Spleen (tissue), 11 donors: ENCODE measurements at regions not wholly inside any gene's neighbourhood (a gene's known extent, or its start where the extent isn't known, plus 50 kb on each side); places are given as distances from the start of the nearest gene placed in this dataset.
A peak's percentile ranks its signal among the peaks of the same experiment; 100 is the strongest.
"Not testable (repeated sequence)": the region's sequence is repeated elsewhere in the genome, so short reads cannot be mapped to it uniquely, and the experiment has no call there.

Experiments
- DNase-seq: peaks from one replicate; pipeline ENCODE4 v3.0.0-alpha.2; 2020
- H3K27ac ChIP-seq, 8 donors: fragments of 200-600 bp; sonication (generic) in 7 of 8; 1 replicate in 4 of 8; 2 replicates in 4 of 8; pipeline versions ENCODE4 v1.5.0 to v1.8.0; 2016 to 2021; ENCODE audit warnings: inconsistent platforms in 4 of 8, mild to moderate bottlenecking in 4 of 8, moderate library complexity in 1 of 8
- H3K27me3 ChIP-seq, 7 donors: fragments of 200-600 bp; sonication (generic) in 6 of 7; replicated peaks in 1 of 7; 1 replicate in 4 of 7; 2 replicates in 3 of 7; pipeline versions ENCODE4 v1.5.0 to v1.8.0; 2016 to 2021; ENCODE audit warnings: inconsistent platforms in 3 of 7, mild to moderate bottlenecking in 1 of 7
- H3K36me3 ChIP-seq, 6 donors: fragments of 200-600 bp; sonication (generic) in 5 of 6; 1 replicate in 4 of 6; 2 replicates in 2 of 6; pipeline versions ENCODE4 v1.5.0 to v1.8.0; 2016 to 2021; ENCODE audit warnings: inconsistent platforms in 2 of 6
- H3K4me1 ChIP-seq, 6 donors: fragments of 200-600 bp; sonication (generic) in 5 of 6; 1 replicate in 3 of 6; 2 replicates in 3 of 6; pipeline versions ENCODE4 v1.5.0 to v1.8.0; 2016 to 2021; ENCODE audit warnings: inconsistent platforms in 3 of 6
- H3K4me3 ChIP-seq, 8 donors: fragments of 200-600 bp; sonication (generic) in 7 of 8; 1 replicate in 4 of 8; 2 replicates in 4 of 8; pipeline versions ENCODE4 v1.5.0 to v1.8.0; 2016 to 2021; ENCODE audit warnings: inconsistent platforms in 4 of 8, mild to moderate bottlenecking in 4 of 8, moderate library complexity in 2 of 8
- H3K9me3 ChIP-seq, 8 donors: fragments of 200-600 bp; sonication (generic) in 7 of 8; 1 replicate in 4 of 8; 2 replicates in 4 of 8; pipeline versions ENCODE4 v1.5.0 to v1.8.0; 2016 to 2021; ENCODE audit warnings: inconsistent platforms in 4 of 8
- CTCF ChIP-seq, 11 experiments: fragments of 200-600 bp in 7 of 11; fragments of 450-650 bp in 4 of 11; sonication (generic) in 4 of 11; IDR thresholded peaks in 8 of 11; conservative IDR thresholded peaks in 3 of 11; 1 replicate in 7 of 11; 2 replicates in 4 of 11; pipeline versions ENCODE4 v1.4.0 to v1.8.0; 2016 to 2021; ENCODE audit warnings: antibody characterized with exemption in 11 of 11, inconsistent platforms in 4 of 11, mild to moderate bottlenecking in 1 of 11
- POLR2A ChIP-seq, 3 donors: fragments of 450-650 bp; IDR thresholded peaks; one replicate each; pipeline ENCODE4 v1.5.1; 2017; ENCODE audit warnings: antibody characterized with exemption in 3 of 3, mild to moderate bottlenecking in 1 of 3
- POLR2AphosphoS5 ChIP-seq, 3 donors: sonication (generic); formaldehyde crosslinking; IDR thresholded peaks; one replicate each; pipeline ENCODE4 v1.5.1; 2017; ENCODE audit warnings: antibody characterized with exemption in 3 of 3
- WGBS, 5 donors: extraction: QIAGEN DNeasy Blood & Tissue Kit in 3 of 5; methylation state at CpG; one replicate each; pipeline versions ENCODE4 v1.1.5 to v1.1.7; 2013 to 2018; 5-methylcytosine and 5-hydroxymethylcytosine counted together
- intact Hi-C: fragments of 100-400 bp; cut with DNase I; formaldehyde crosslinking; loops from one replicate; pipeline ENCODE4 v1.15.0; 2023; ENCODE audit warnings: low total_unique reads
- donor health status: healthy with polysubstance abuse.
- donor health status: DM: no; HTN: no; CAD: no; lungs with moderate emphysema.
- donor health status: DM: no; HTN: no; CAD: no.
- donor health status: Bipolar disorder and iron deficiency.
- donor health status: healthy.
- donor health status: DM: no; HTN: no; CAD: no.
- donor health status: DM: yes; HTN: yes; CAD: no.

DNA sequence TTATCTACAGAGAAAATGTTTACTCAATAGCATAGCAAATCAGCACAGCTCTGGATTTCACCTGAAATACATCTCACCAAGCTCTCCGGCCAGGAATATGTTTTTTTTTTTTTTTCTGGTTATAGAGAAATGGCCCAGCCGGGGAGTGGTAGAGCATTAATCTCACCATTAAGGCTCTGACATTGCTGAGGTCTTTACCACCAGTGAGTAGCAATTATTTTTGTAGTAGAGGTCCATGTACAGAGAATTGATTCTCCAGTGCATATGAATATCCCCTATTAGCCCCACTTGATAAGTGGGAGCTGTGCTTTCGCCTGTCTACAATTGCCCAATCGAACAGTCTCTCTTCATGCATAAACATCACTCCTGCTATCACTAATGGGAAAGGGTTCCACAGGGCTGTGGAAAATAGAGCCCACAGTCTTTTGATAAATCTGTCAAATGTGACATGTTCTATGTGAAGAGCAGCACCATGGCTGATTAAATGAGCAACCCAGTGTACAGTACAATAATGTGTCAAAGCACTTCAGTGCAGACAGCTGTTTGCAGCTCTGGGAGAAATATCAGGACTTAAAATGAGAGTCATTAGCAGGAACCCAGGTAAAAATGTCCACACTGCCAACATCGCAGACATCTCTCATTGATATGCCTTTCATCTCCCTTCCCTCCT, 227.1 kb upstream of the ID4 start:
- TF ChIP-seq POLR2A (IDR thresholded peaks at IDR 0.05) (no peak), CTCF (IDR thresholded peaks at IDR 0.05 in 8 of 11, conservative IDR thresholded peaks at IDR 0.05 in 3 of 11) (no peak), POLR2AphosphoS5 (IDR thresholded peaks at IDR 0.05) (no peak)
- Histone ChIP-seq H3K4me3 (no peak overlapping the region), H3K9me3 (peaks cover 0 to 30% (median 9%) of the 10 kb centered on the region in 8 donors), H3K27me3 (no peaks in the 10 kb centered on the region), H3K4me1 (no peaks in the 10 kb centered on the region), H3K27ac (no peak overlapping the region), H3K36me3 (no peaks in the 10 kb centered on the region)
- intact Hi-C loops: no loop called here
- 83 to 90% (median 88%) methylated on average over 5 of the region's 5 CpGs for WGBS, 5 donors
- DNase-seq: no peak

DNA sequence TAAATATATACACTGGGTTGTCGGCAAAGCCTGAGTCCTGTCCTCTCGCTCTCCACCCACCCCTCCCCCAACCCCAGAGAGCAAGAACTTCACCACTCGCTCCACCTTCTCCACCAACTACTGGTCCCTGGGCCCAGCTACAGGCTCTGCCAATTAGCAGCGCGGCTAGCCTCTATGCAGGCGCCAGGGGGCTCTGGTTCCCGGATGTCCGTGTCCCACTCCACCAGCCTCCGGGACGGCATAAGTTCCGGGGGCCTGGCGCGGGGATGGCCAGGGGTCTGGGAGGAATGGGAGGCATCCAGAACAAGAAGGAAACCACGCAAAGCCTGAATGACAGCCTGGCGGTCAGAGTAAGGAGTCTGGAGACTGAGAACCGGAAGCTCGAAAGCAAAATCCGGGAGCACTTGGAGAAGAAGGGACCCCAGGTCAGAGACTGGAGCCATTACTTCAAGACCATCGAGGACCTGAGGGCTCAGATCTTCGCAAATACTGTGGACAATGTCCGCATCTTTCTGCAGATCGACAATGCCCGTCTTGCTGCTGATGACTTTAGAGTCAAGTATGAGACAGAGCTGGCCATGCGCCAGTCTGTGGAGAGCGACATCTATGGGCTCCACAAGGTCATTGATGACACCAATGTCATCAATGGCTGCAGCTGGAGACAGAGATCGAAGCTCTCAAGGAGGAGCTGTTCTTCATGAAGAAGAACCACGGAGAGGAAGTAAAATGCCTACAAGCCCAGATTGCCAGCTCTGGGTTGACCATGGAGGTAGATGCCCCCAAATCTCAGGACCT, 224.3 kb upstream of the ID4 start:
- DNase-seq: peak; percentile 64
- H3K9me3 ChIP-seq: peaks cover 0 to 44% (median 31%) of the 10 kb centered on the region in 8 donors
- intact Hi-C loops, H3K27me3 ChIP-seq, H3K36me3 ChIP-seq, H3K4me1 ChIP-seq, H3K4me3 ChIP-seq, H3K27ac ChIP-seq: not testable (repeated sequence)
- 90 to 95% (median 94%) methylated on average over 27 of the region's 27 CpGs for WGBS, 5 donors

- H3K9me3 ChIP-seq: peaks cover 0 to 48% (median 34%) of the 10 kb centered on the region in 8 donors
- no peaks in the 10 kb centered on the region for H3K36me3 ChIP-seq
- WGBS, 5 donors: 77 to 93% (median 88%) methylated on average over 4 to 5 of the region's 5 CpGs
- no peaks in the 10 kb centered on the region for H3K27me3 ChIP-seq
- intact Hi-C loops: no loop called here
- H3K4me3 ChIP-seq: no peak overlapping the region
- no peak for DNase-seq
- TF ChIP-seq CTCF (IDR thresholded peaks at IDR 0.05 in 8 of 11, conservative IDR thresholded peaks at IDR 0.05 in 3 of 11) (no peak), POLR2AphosphoS5 (IDR thresholded peaks at IDR 0.05) (no peak)
- H3K27ac ChIP-seq: no peak overlapping the region
- H3K4me1 ChIP-seq: no peaks in the 10 kb centered on the region
These were observed 223.5 kb upstream of the ID4 start for GRCh38 chr6:19613678-19614077.

- Histone ChIP-seq H3K4me3 (no peak overlapping the region), H3K4me1 (no peaks in the 10 kb centered on the region), H3K9me3 (peaks cover 0 to 64% (median 38%) of the 10 kb centered on the region in 8 donors), H3K27ac (no peak overlapping the region), H3K36me3 (no peaks in the 10 kb centered on the region), H3K27me3 (no peaks in the 10 kb centered on the region)
- TF ChIP-seq CTCF (IDR thresholded peaks at IDR 0.05 in 8 of 11, conservative IDR thresholded peaks at IDR 0.05 in 3 of 11) (no peak), POLR2AphosphoS5 (IDR thresholded peaks at IDR 0.05) (no peak), POLR2A (IDR thresholded peaks at IDR 0.05) (no peak)
- DNase-seq: no peak
- intact Hi-C loops: no loop called here
These were observed 221.1 kb upstream of the ID4 start for GRCh38 chr6:19616022-19616421.
